PFSK-1 (cell line): ENCODE measurements at regions not wholly inside any gene's neighbourhood (a gene's known extent, or its start where the extent isn't known, plus 50 kb on each side); places are given as distances from the start of the nearest gene placed in this dataset.

Experiments used
- FOXP2 ChIP-seq: optimal IDR thresholded peaks from 2 replicates; pipeline ENCODE3; 2011; ENCODE audit warnings: borderline replicate concordance, control low read depth, inconsistent platforms; ENCODE audit not compliant: insufficient read depth; ENCODE audit errors: extremely low read length, extremely low read depth
- POLR2AphosphoS5 ChIP-seq: IDR thresholded peaks from 2 replicates; pipeline ENCODE4 v1.6.1; 2012; ENCODE audit warnings: low read depth, mild to moderate bottlenecking, control low read depth, low read length, moderate library complexity
- SIN3A ChIP-seq: IDR thresholded peaks from 2 replicates; pipeline ENCODE4 v1.6.1; 2012; ENCODE audit warnings: mild to moderate bottlenecking, low read length, moderate library complexity, borderline replicate concordance; ENCODE audit not compliant: insufficient read depth
- TAF1 ChIP-seq: IDR thresholded peaks from 2 replicates; pipeline ENCODE4 v1.6.1; 2012; ENCODE audit warnings: low read length, control low read depth, borderline replicate concordance; ENCODE audit not compliant: insufficient read depth
- TF ChIP-seq, protein P1 (sequence below), 2 experiments: IDR thresholded peaks; 2 replicates each; pipeline versions ENCODE4 v1.6.1 to v1.8.0; 2011 to 2012; ENCODE audit warnings: low read depth in 2 of 2, low read length in 2 of 2, control low read depth in 1 of 2, inconsistent platforms in 1 of 2, mild to moderate bottlenecking in 1 of 2, moderate library complexity in 1 of 2; ENCODE audit not compliant: insufficient read depth in 1 of 2

DNA sequence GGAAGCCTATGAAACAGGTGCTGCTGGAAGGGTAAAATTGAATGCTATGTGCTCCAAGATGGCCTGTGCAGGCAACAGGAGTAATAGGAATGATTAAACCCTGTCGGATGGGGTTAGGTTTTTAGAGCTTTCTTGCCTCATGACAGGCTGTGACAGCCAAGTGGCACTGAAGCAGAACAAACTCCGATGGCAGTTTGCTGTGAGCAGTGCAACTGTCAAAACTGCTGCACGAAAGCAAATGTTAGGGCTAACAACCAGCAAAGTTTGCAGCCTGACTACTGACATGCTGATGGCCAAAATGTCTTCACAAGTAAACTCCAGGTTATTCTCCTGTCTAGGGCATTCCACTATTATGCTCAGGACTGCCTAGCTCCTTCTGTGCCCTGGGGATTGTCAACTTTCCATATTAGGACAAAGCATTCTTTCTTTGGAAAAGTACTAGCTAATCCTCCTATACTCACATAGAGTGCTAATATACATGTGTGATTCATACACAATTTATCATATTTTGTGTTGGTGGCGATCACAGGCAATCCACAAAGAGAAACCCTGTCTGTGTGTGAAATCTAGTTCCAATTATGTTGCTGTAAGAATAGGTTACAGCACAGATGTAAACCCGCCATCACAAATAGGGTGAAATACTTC is 486.6 kb upstream of the TENM3 start:
- TF ChIP-seq POLR2AphosphoS5 (no peak), TAF1 (no peak), SIN3A (no peak), FOXP2 (no peak)
- TF ChIP-seq, protein P1, sequence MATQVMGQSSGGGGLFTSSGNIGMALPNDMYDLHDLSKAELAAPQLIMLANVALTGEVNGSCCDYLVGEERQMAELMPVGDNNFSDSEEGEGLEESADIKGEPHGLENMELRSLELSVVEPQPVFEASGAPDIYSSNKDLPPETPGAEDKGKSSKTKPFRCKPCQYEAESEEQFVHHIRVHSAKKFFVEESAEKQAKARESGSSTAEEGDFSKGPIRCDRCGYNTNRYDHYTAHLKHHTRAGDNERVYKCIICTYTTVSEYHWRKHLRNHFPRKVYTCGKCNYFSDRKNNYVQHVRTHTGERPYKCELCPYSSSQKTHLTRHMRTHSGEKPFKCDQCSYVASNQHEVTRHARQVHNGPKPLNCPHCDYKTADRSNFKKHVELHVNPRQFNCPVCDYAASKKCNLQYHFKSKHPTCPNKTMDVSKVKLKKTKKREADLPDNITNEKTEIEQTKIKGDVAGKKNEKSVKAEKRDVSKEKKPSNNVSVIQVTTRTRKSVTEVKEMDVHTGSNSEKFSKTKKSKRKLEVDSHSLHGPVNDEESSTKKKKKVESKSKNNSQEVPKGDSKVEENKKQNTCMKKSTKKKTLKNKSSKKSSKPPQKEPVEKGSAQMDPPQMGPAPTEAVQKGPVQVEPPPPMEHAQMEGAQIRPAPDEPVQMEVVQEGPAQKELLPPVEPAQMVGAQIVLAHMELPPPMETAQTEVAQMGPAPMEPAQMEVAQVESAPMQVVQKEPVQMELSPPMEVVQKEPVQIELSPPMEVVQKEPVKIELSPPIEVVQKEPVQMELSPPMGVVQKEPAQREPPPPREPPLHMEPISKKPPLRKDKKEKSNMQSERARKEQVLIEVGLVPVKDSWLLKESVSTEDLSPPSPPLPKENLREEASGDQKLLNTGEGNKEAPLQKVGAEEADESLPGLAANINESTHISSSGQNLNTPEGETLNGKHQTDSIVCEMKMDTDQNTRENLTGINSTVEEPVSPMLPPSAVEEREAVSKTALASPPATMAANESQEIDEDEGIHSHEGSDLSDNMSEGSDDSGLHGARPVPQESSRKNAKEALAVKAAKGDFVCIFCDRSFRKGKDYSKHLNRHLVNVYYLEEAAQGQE (IDR thresholded peaks at IDR 0.05; ENCODE audit: insufficient read depth in 1 of 2, low read depth in 2 of 2, low read length in 2 of 2) = no peak
